GM23338 (cell line): ENCODE measurements at regions not wholly inside any gene's neighbourhood (a gene's known extent, or its start where the extent isn't known, plus 50 kb on each side); places are given as distances from the start of the nearest gene placed in this dataset.

Experiments
- JUNB ChIP-seq: IDR thresholded peaks from one replicate; pipeline ENCODE4 v1.6.1; 2016; ENCODE audit warnings: antibody characterized with exemption; ENCODE audit not compliant: unreplicated experiment
- POLR2AphosphoS5 ChIP-seq: IDR thresholded peaks from 2 replicates; pipeline ENCODE4 v1.6.1; 2016; ENCODE audit warnings: antibody characterized with exemption, low read depth
- STAT1 ChIP-seq: IDR thresholded peaks from one replicate; pipeline ENCODE4 v1.6.1; 2016; ENCODE audit warnings: antibody characterized with exemption; ENCODE audit not compliant: unreplicated experiment
- ZNF114 ChIP-seq: fragments of 250-450 bp; sonication (Bioruptor Pico); IDR thresholded peaks from 2 replicates; pipeline ENCODE4 v1.5.0; 2020; ENCODE audit warnings: mild to moderate bottlenecking, moderate library complexity
- ZNF331 ChIP-seq: fragments of 250-450 bp; sonication (Bioruptor Pico); IDR thresholded peaks from 2 replicates; pipeline ENCODE4 v1.5.0; 2020; ENCODE audit warnings: low read depth, mild to moderate bottlenecking, moderate library complexity
- ZNF462 ChIP-seq: fragments of 250-450 bp; sonication (Bioruptor Pico); IDR thresholded peaks from 2 replicates; pipeline ENCODE4 v1.5.0; 2020; ENCODE audit warnings: mild to moderate bottlenecking, moderate library complexity
- TF ChIP-seq, protein P1 (sequence below), 2 experiments: fragments of 200-600 bp in 1 of 2; sonication (generic) in 1 of 2; conservative IDR thresholded peaks; 2 replicates each; pipeline versions ENCODE4 v1.5.1 to v1.6.1; 2016 to 2017; ENCODE audit warnings: antibody characterized with exemption in 2 of 2, low read depth in 2 of 2, mild to moderate bottlenecking in 2 of 2, moderate library complexity in 1 of 2
- TF ChIP-seq, protein P2 (sequence below): IDR thresholded peaks from one replicate; pipeline ENCODE4 v1.6.1; 2018; ENCODE audit warnings: antibody characterized with exemption; ENCODE audit not compliant: unreplicated experiment

GRCh38 chr17:56099649-56100048 is 53.6 kb upstream of the ANKFN1 start (continued):
- TF ChIP-seq ZNF462 (CRISPR knock-in tag) (no peak), STAT1 (no peak), POLR2AphosphoS5 (no peak), ZNF331 (CRISPR knock-in tag) (no peak), ZNF114 (CRISPR knock-in tag) (no peak), JUNB (no peak)
- TF ChIP-seq, protein P1, sequence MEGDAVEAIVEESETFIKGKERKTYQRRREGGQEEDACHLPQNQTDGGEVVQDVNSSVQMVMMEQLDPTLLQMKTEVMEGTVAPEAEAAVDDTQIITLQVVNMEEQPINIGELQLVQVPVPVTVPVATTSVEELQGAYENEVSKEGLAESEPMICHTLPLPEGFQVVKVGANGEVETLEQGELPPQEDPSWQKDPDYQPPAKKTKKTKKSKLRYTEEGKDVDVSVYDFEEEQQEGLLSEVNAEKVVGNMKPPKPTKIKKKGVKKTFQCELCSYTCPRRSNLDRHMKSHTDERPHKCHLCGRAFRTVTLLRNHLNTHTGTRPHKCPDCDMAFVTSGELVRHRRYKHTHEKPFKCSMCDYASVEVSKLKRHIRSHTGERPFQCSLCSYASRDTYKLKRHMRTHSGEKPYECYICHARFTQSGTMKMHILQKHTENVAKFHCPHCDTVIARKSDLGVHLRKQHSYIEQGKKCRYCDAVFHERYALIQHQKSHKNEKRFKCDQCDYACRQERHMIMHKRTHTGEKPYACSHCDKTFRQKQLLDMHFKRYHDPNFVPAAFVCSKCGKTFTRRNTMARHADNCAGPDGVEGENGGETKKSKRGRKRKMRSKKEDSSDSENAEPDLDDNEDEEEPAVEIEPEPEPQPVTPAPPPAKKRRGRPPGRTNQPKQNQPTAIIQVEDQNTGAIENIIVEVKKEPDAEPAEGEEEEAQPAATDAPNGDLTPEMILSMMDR (conservative IDR thresholded peaks at IDR 0.05; ENCODE audit: low read depth in 2 of 2): no peak
- TF ChIP-seq, protein P2, sequence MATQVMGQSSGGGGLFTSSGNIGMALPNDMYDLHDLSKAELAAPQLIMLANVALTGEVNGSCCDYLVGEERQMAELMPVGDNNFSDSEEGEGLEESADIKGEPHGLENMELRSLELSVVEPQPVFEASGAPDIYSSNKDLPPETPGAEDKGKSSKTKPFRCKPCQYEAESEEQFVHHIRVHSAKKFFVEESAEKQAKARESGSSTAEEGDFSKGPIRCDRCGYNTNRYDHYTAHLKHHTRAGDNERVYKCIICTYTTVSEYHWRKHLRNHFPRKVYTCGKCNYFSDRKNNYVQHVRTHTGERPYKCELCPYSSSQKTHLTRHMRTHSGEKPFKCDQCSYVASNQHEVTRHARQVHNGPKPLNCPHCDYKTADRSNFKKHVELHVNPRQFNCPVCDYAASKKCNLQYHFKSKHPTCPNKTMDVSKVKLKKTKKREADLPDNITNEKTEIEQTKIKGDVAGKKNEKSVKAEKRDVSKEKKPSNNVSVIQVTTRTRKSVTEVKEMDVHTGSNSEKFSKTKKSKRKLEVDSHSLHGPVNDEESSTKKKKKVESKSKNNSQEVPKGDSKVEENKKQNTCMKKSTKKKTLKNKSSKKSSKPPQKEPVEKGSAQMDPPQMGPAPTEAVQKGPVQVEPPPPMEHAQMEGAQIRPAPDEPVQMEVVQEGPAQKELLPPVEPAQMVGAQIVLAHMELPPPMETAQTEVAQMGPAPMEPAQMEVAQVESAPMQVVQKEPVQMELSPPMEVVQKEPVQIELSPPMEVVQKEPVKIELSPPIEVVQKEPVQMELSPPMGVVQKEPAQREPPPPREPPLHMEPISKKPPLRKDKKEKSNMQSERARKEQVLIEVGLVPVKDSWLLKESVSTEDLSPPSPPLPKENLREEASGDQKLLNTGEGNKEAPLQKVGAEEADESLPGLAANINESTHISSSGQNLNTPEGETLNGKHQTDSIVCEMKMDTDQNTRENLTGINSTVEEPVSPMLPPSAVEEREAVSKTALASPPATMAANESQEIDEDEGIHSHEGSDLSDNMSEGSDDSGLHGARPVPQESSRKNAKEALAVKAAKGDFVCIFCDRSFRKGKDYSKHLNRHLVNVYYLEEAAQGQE: no peak
